ENCODE measurements at regions not wholly inside any gene's neighbourhood (a gene's known extent, or its start where the extent isn't known, plus 50 kb on each side); places are given as distances from the start of the nearest gene placed in this dataset.

GRCh38 chr15:93327364-93327763, 238.4 kb upstream of the RGMA start:
- no peaks in the 10 kb centered on the region for H3K36me3 Mint-ChIP-seq (ENCODE audit: low read depth)
- H3K4me1 Mint-ChIP-seq = no peaks in the 10 kb centered on the region
- no peak overlapping the region for H3K4me3 Mint-ChIP-seq
- H3K27me3 Mint-ChIP-seq = peaks cover 14% of the 10 kb centered on the region
- H3K27ac Mint-ChIP-seq = no peak overlapping the region
- no peak for ATAC-seq (replicated peaks)
- H3K9me3 Mint-ChIP-seq = no peaks in the 10 kb centered on the region

- ATAC-seq (replicated peaks) = no peak
- H3K27ac Mint-ChIP-seq = no peak overlapping the region
- H3K27me3 Mint-ChIP-seq = peaks cover 6% of the 10 kb centered on the region
- H3K4me3 Mint-ChIP-seq = no peak overlapping the region
- no peaks in the 10 kb centered on the region for H3K4me1 Mint-ChIP-seq
- no peaks in the 10 kb centered on the region for H3K36me3 Mint-ChIP-seq (ENCODE audit: low read depth)
- no peaks in the 10 kb centered on the region for H3K9me3 Mint-ChIP-seq
Measured at GRCh38 chr15:93324186-93324975, 235.4 kb upstream of the RGMA start.

- H3K27me3 Mint-ChIP-seq = peaks cover 7% of the 10 kb centered on the region
- no peak for ATAC-seq (replicated peaks)
Measured at GRCh38 chr15:93321881-93322282, 232.9 kb upstream of the RGMA start.

GRCh38 chr15:93319121-93319814, 230.3 kb upstream of the RGMA start:
- no peak overlapping the region for H3K27ac Mint-ChIP-seq
- peaks cover 20% of the 10 kb centered on the region for H3K27me3 Mint-ChIP-seq
- H3K4me1 Mint-ChIP-seq = no peaks in the 10 kb centered on the region
- H3K9me3 Mint-ChIP-seq = no peaks in the 10 kb centered on the region
- H3K36me3 Mint-ChIP-seq (ENCODE audit: low read depth) = no peaks in the 10 kb centered on the region
- no peak overlapping the region for H3K4me3 Mint-ChIP-seq
- no peak for ATAC-seq (replicated peaks)

More at GRCh38 chr15:93321881-93322282, 232.9 kb upstream of the RGMA start:
- H3K27ac Mint-ChIP-seq = no peak overlapping the region
- no peak overlapping the region for H3K4me3 Mint-ChIP-seq
- H3K36me3 Mint-ChIP-seq (ENCODE audit: low read depth) = no peaks in the 10 kb centered on the region
- no peaks in the 10 kb centered on the region for H3K4me1 Mint-ChIP-seq
- H3K9me3 Mint-ChIP-seq = no peaks in the 10 kb centered on the region

- ATAC-seq (replicated peaks) = no peak
- H3K27ac Mint-ChIP-seq = no peak overlapping the region
- H3K4me1 Mint-ChIP-seq = no peaks in the 10 kb centered on the region
- no peak overlapping the region for H3K4me3 Mint-ChIP-seq
- H3K27me3 Mint-ChIP-seq = peaks cover 20% of the 10 kb centered on the region
- H3K36me3 Mint-ChIP-seq (ENCODE audit: low read depth) = no peaks in the 10 kb centered on the region
- no peaks in the 10 kb centered on the region for H3K9me3 Mint-ChIP-seq
Measured at GRCh38 chr15:93317772-93318171, 228.8 kb upstream of the RGMA start.

GRCh38 chr15:93314245-93314644, 225.2 kb upstream of the RGMA start:
- no peaks in the 10 kb centered on the region for H3K36me3 Mint-ChIP-seq (ENCODE audit: low read depth)

GRCh38 chr15:93312891-93313486, 224.0 kb upstream of the RGMA start:
- no peak overlapping the region for H3K4me3 Mint-ChIP-seq
- no peaks in the 10 kb centered on the region for H3K4me1 Mint-ChIP-seq
- H3K27me3 Mint-ChIP-seq = peaks cover 22% of the 10 kb centered on the region
- no peaks in the 10 kb centered on the region for H3K9me3 Mint-ChIP-seq
- H3K27ac Mint-ChIP-seq = no peak overlapping the region
- no peak for ATAC-seq (replicated peaks)
- no peaks in the 10 kb centered on the region for H3K36me3 Mint-ChIP-seq (ENCODE audit: low read depth)

More at GRCh38 chr15:93314245-93314644, 225.2 kb upstream of the RGMA start:
- H3K27me3 Mint-ChIP-seq = peaks cover 24% of the 10 kb centered on the region
- no peaks in the 10 kb centered on the region for H3K9me3 Mint-ChIP-seq
- no peak for ATAC-seq (replicated peaks)
- no peak overlapping the region for H3K4me3 Mint-ChIP-seq
- H3K27ac Mint-ChIP-seq = no peak overlapping the region
- no peaks in the 10 kb centered on the region for H3K4me1 Mint-ChIP-seq

GRCh38 chr15:93311620-93312019, 222.6 kb upstream of the RGMA start:
- Mint-ChIP-seq H3K36me3 (ENCODE audit: low read depth) (no peaks in the 10 kb centered on the region), H3K4me1 (no peaks in the 10 kb centered on the region), H3K9me3 (no peaks in the 10 kb centered on the region), H3K27ac (no peak overlapping the region), H3K4me3 (no peak overlapping the region), H3K27me3 (peaks cover 15% of the 10 kb centered on the region)
- ATAC-seq (replicated peaks) = no peak

GRCh38 chr15:93308026-93308690, 219.1 kb upstream of the RGMA start:
- no peaks in the 10 kb centered on the region for H3K9me3 Mint-ChIP-seq
- H3K36me3 Mint-ChIP-seq (ENCODE audit: low read depth) = no peaks in the 10 kb centered on the region
- no peak for ATAC-seq (replicated peaks)
- peaks cover 13% of the 10 kb centered on the region for H3K27me3 Mint-ChIP-seq
- no peak overlapping the region for H3K4me3 Mint-ChIP-seq
- no peaks in the 10 kb centered on the region for H3K4me1 Mint-ChIP-seq
- no peak overlapping the region for H3K27ac Mint-ChIP-seq

- no peak for ATAC-seq (replicated peaks)
- peaks cover 13% of the 10 kb centered on the region for H3K27me3 Mint-ChIP-seq
- no peaks in the 10 kb centered on the region for H3K4me1 Mint-ChIP-seq
Measured at GRCh38 chr15:93307513-93307912, 218.5 kb upstream of the RGMA start.

GRCh38 chr15:93305306-93305705, 216.3 kb upstream of the RGMA start:
- no peaks in the 10 kb centered on the region for H3K9me3 Mint-ChIP-seq
- no peak for ATAC-seq (replicated peaks)
- H3K36me3 Mint-ChIP-seq (ENCODE audit: low read depth) = no peaks in the 10 kb centered on the region
- H3K4me1 Mint-ChIP-seq = no peaks in the 10 kb centered on the region
- H3K27me3 Mint-ChIP-seq = peaks cover 8% of the 10 kb centered on the region
- H3K4me3 Mint-ChIP-seq = no peak overlapping the region
- H3K27ac Mint-ChIP-seq = no peak overlapping the region

More at GRCh38 chr15:93307513-93307912, 218.5 kb upstream of the RGMA start:
- Mint-ChIP-seq H3K36me3 (ENCODE audit: low read depth) (no peaks in the 10 kb centered on the region), H3K27ac (no peak overlapping the region), H3K9me3 (no peaks in the 10 kb centered on the region), H3K4me3 (no peak overlapping the region)

- H3K27me3 Mint-ChIP-seq = peaks cover 8% of the 10 kb centered on the region
- H3K36me3 Mint-ChIP-seq (ENCODE audit: low read depth) = no peaks in the 10 kb centered on the region
- no peak overlapping the region for H3K4me3 Mint-ChIP-seq
- H3K27ac Mint-ChIP-seq = no peak overlapping the region
- H3K9me3 Mint-ChIP-seq = peaks cover 4% of the 10 kb centered on the region
- no peaks in the 10 kb centered on the region for H3K4me1 Mint-ChIP-seq
- no peak for ATAC-seq (replicated peaks)
Measured at GRCh38 chr15:93302080-93302765, 213.2 kb upstream of the RGMA start.

GRCh38 chr15:93300796-93301195, 211.8 kb upstream of the RGMA start:
- H3K4me1 Mint-ChIP-seq = no peaks in the 10 kb centered on the region
- ATAC-seq (replicated peaks) = no peak
- no peak overlapping the region for H3K27ac Mint-ChIP-seq
- H3K36me3 Mint-ChIP-seq (ENCODE audit: low read depth) = no peaks in the 10 kb centered on the region
- peaks cover 4% of the 10 kb centered on the region for H3K9me3 Mint-ChIP-seq
- H3K27me3 Mint-ChIP-seq = peaks cover 8% of the 10 kb centered on the region
- H3K4me3 Mint-ChIP-seq = no peak overlapping the region

GRCh38 chr15:93299675-93300074, 210.7 kb upstream of the RGMA start:
- ATAC-seq (replicated peaks) = no peak
- Mint-ChIP-seq H3K4me1 (no peaks in the 10 kb centered on the region), H3K4me3 (no peak overlapping the region), H3K27ac (no peak overlapping the region), H3K27me3 (peaks cover 4% of the 10 kb centered on the region), H3K36me3 (ENCODE audit: low read depth) (no peaks in the 10 kb centered on the region), H3K9me3 (peaks cover 4% of the 10 kb centered on the region)
